Osteoblast (primary cell): ENCODE measurements at regions not wholly inside any gene's neighbourhood (a gene's known extent, or its start where the extent isn't known, plus 50 kb on each side); places are given as distances from the start of the nearest gene placed in this dataset.
"Not testable (repeated sequence)": the region's sequence is repeated elsewhere in the genome, so short reads cannot be mapped to it uniquely, and the experiment has no call there.

Experiments
- DNase-seq: peaks from one replicate; pipeline ENCODE4 v3.0.0; 2011; ENCODE audit warnings: low spot score, mixed read lengths; ENCODE audit not compliant: insufficient read length; ENCODE audit errors: missing footprints
- H2AFZ ChIP-seq: 2 replicates; pipeline ENCODE4 v1.6.0; 2011; ENCODE audit warnings: mild to moderate bottlenecking, low read length
- H3K27ac ChIP-seq: 2 replicates; pipeline ENCODE4 v1.5.1; 2011; ENCODE audit warnings: mild to moderate bottlenecking, low read depth, low read length, moderate library complexity
- H3K27me3 ChIP-seq: 2 replicates; pipeline ENCODE4 v1.6.0; 2012; ENCODE audit warnings: mild to moderate bottlenecking, control low read depth, inconsistent platforms, low read length, moderate library complexity; ENCODE audit not compliant: insufficient read depth
- H3K36me3 ChIP-seq: 2 replicates; pipeline ENCODE4 v1.5.1; 2011; ENCODE audit warnings: mild to moderate bottlenecking, low read length, control low read depth, moderate library complexity; ENCODE audit not compliant: insufficient read depth
- H3K4me1 ChIP-seq: 2 replicates; pipeline ENCODE4 v1.5.1; 2011; ENCODE audit warnings: mild to moderate bottlenecking, low read length, control low read depth, moderate library complexity; ENCODE audit not compliant: insufficient read depth
- H3K4me2 ChIP-seq: 2 replicates; pipeline ENCODE4 v1.6.0; 2011; ENCODE audit warnings: mild to moderate bottlenecking, low read length; ENCODE audit not compliant: insufficient read depth
- H3K4me3 ChIP-seq: fragments of 200-600 bp; sonication (generic); 3 replicates; pipeline ENCODE4 v1.5.1; 2012; ENCODE audit warnings: mild to moderate bottlenecking, low read length, inconsistent platforms; ENCODE audit not compliant: insufficient read depth
- H3K79me2 ChIP-seq: 2 replicates; pipeline ENCODE4 v1.6.0; 2012; ENCODE audit warnings: mild to moderate bottlenecking, low read length, control low read depth, inconsistent platforms; ENCODE audit not compliant: insufficient read depth
- H3K9me3 ChIP-seq: 2 replicates; pipeline ENCODE4 v1.5.1; 2011; ENCODE audit warnings: low read depth, low read length, control low read depth
- H4K20me1 ChIP-seq: 2 replicates; pipeline ENCODE4 v1.6.0; 2012; ENCODE audit warnings: mild to moderate bottlenecking, low read length, control low read depth; ENCODE audit not compliant: insufficient read depth
- TF ChIP-seq, protein P1 (sequence below): IDR thresholded peaks from 2 replicates; pipeline ENCODE4 v1.5.1; 2011; ENCODE audit warnings: mild to moderate bottlenecking, low read depth, low read length, moderate library complexity; ENCODE audit errors: extremely low read depth

DNA sequence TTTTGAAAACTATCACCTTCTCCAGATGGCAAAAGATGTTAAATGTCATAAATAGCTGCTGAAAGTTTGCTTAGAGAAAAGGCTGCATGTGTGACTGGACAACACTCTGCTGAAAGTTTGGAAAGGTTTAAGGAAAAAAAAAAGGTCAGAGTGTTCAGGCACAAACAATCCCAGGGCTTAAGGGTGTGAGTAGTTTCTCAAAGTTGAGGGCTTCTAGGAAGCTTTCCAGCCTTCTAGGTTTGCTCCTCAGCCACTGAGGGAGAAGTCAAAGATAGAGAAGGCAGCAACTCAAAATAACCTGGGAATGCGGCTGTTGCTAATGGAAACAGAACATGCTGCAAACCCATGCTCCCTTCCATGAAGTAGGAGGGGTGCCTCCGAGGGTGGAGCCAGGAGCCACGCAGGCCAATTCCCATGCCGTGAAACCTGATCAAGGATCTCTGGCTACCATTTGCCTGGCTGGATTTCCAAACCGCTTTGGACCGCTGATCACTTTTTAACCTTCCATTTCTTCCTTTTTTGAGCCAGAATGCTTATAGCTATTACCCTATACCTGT is 88.0 kb downstream of the TEX51 start:
- Histone ChIP-seq H2AFZ (no peak overlapping the region), H3K4me2 (no peak overlapping the region), H3K9me3 (no peaks in the 10 kb centered on the region), H3K79me2 (no peaks in the 10 kb centered on the region), H3K27ac (no peak overlapping the region), H3K36me3 (no peaks in the 10 kb centered on the region), H3K4me3 (no peak overlapping the region), H3K4me1 (no peaks in the 10 kb centered on the region), H4K20me1 (no peaks in the 10 kb centered on the region), H3K27me3 (peaks cover 13% of the 10 kb centered on the region)
- TF ChIP-seq, protein P1, sequence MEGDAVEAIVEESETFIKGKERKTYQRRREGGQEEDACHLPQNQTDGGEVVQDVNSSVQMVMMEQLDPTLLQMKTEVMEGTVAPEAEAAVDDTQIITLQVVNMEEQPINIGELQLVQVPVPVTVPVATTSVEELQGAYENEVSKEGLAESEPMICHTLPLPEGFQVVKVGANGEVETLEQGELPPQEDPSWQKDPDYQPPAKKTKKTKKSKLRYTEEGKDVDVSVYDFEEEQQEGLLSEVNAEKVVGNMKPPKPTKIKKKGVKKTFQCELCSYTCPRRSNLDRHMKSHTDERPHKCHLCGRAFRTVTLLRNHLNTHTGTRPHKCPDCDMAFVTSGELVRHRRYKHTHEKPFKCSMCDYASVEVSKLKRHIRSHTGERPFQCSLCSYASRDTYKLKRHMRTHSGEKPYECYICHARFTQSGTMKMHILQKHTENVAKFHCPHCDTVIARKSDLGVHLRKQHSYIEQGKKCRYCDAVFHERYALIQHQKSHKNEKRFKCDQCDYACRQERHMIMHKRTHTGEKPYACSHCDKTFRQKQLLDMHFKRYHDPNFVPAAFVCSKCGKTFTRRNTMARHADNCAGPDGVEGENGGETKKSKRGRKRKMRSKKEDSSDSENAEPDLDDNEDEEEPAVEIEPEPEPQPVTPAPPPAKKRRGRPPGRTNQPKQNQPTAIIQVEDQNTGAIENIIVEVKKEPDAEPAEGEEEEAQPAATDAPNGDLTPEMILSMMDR, result no peak
- no peak for DNase-seq

DNA sequence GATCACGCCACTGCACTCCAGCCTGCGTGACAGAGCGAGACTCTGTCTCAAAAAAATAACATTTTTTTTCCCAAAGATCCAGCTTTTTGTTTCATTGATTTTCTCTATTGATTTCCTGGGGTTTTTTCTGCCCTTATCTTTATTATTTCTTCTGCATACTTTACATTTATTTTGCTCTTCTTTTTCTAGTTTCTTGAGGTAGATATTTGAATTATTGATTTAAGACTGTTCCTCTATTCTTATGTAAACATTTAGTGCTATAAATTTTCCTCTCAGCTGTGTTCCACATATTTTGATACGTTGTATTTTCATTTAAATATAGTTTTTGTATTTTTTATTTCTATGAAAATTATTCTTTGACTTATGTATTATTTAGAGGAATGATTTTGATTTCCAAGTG is 89.8 kb downstream of the TEX51 start:
- TF ChIP-seq, protein P1, result no peak
- no peaks in the 10 kb centered on the region for H4K20me1 ChIP-seq
- DNase-seq, result no peak
- no peaks in the 10 kb centered on the region for H3K9me3 ChIP-seq
- H3K27ac ChIP-seq, result no peak overlapping the region
- H3K27me3 ChIP-seq, result peaks cover 13% of the 10 kb centered on the region
- no peak overlapping the region for H3K4me2 ChIP-seq
- H2AFZ ChIP-seq, result no peak overlapping the region
- no peaks in the 10 kb centered on the region for H3K79me2 ChIP-seq
- no peaks in the 10 kb centered on the region for H3K4me1 ChIP-seq
- H3K36me3 ChIP-seq, result no peaks in the 10 kb centered on the region
- H3K4me3 ChIP-seq, result no peak overlapping the region

GRCh38 chr2:126989064-126989463 is 90.4 kb downstream of the TEX51 start:
- H3K36me3 ChIP-seq, H3K79me2 ChIP-seq, H3K27ac ChIP-seq, H2AFZ ChIP-seq, H3K4me3 ChIP-seq, H4K20me1 ChIP-seq, DNase-seq, H3K4me1 ChIP-seq, H3K9me3 ChIP-seq, H3K4me2 ChIP-seq: not testable (repeated sequence)
- H3K27me3 ChIP-seq, result peaks cover 13% of the 10 kb centered on the region

DNA sequence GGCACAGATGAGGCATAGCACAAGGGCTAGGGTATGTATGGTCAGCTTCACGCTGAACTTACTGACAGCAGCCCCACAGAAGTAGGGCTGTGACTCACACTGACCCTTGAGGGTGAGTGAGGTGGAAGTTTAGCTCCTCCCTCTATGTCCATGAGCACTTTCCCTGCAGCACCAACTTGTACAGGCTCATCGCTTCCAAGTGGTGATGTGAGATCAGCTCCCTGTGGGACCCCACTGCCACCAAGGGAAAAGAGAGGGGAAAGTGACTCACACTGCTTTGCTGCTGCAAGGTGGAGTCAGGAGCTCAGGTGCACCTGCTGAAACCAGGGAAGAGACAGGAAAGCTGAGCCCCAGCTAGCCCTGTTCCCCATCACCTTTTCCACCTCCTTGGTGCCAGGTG is 91.5 kb downstream of the TEX51 start:
- Histone ChIP-seq H2AFZ (no peak overlapping the region), H3K9me3 (no peaks in the 10 kb centered on the region), H3K79me2 (no peaks in the 10 kb centered on the region), H3K4me1 (no peaks in the 10 kb centered on the region), H3K27me3 (peaks cover 13% of the 10 kb centered on the region), H3K27ac (no peak overlapping the region), H3K4me3 (no peak overlapping the region), H3K4me2 (no peak overlapping the region), H4K20me1 (no peaks in the 10 kb centered on the region), H3K36me3 (no peaks in the 10 kb centered on the region)
- peak; percentile 22 for DNase-seq
- TF ChIP-seq, protein P1, result no peak
